Stimulated activated CD4-positive, alpha-beta T cell treated with anti-CD3 and anti-CD28 coated beads, Interleukin-1b, Interleukin-23, amount 100 ng/mL, for 1 hour (primary cell): ENCODE measurements at regions not wholly inside any gene's neighbourhood (a gene's known extent, or its start where the extent isn't known, plus 50 kb on each side); places are given as distances from the start of the nearest gene placed in this dataset.

Experiments used
- DNase-seq, 2 donors: peaks; one replicate each; pipeline ENCODE4 v3.0.0-alpha.2; 2020; ENCODE audit warnings: low read depth in 2 of 2

GRCh38 chr10:7478727-7479457 is 68.1 kb upstream of the SFMBT2 start:
- no peak for DNase-seq

GRCh38 chr10:7477538-7478334 is 66.9 kb upstream of the SFMBT2 start:
- DNase-seq: no peak

- no peak for DNase-seq
Observed at GRCh38 chr10:7475939-7476338, 65.1 kb upstream of the SFMBT2 start.

- DNase-seq: no peak
Observed at GRCh38 chr10:7475046-7475911, 64.4 kb upstream of the SFMBT2 start.

- no peak for DNase-seq
Observed at GRCh38 chr10:7474388-7474787, 63.6 kb upstream of the SFMBT2 start.

GRCh38 chr10:7473474-7473873 is 62.6 kb upstream of the SFMBT2 start:
- DNase-seq: no peak

- no peak for DNase-seq
Observed at GRCh38 chr10:7471720-7472367, 61.0 kb upstream of the SFMBT2 start.

GRCh38 chr10:7470371-7470770 is 59.5 kb upstream of the SFMBT2 start:
- no peak for DNase-seq

GRCh38 chr10:7467031-7467667 is 56.3 kb upstream of the SFMBT2 start:
- no peak for DNase-seq

- no peak for DNase-seq
Observed at GRCh38 chr10:7464691-7465090, 53.9 kb upstream of the SFMBT2 start.
